ENCODE measurements at regions not wholly inside any gene's neighbourhood (a gene's known extent, or its start where the extent isn't known, plus 50 kb on each side); places are given as distances from the start of the nearest gene placed in this dataset.

- Mint-ChIP-seq H3K27me3 (peaks cover 8% of the 10 kb centered on the region), H3K27ac (no peak overlapping the region), H3K4me1 (ENCODE audit: low read depth) (no peaks in the 10 kb centered on the region), H3K36me3 (ENCODE audit: low read depth) (no peaks in the 10 kb centered on the region), H3K9me3 (no peaks in the 10 kb centered on the region), H3K4me3 (no peak overlapping the region)
Observed at GRCh38 chr1:63103682-63104081, 218.7 kb upstream of the FOXD3 start.

GRCh38 chr1:63107066-63107465 is 215.3 kb upstream of the FOXD3 start:
- Mint-ChIP-seq H3K9me3 (no peaks in the 10 kb centered on the region), H3K27me3 (peaks cover 17% of the 10 kb centered on the region), H3K4me3 (no peak overlapping the region), H3K36me3 (ENCODE audit: low read depth) (no peaks in the 10 kb centered on the region), H3K4me1 (ENCODE audit: low read depth) (peaks cover 2% of the 10 kb centered on the region), H3K27ac (no peak overlapping the region)

GRCh38 chr1:63108206-63108605 is 214.2 kb upstream of the FOXD3 start:
- no peak overlapping the region for H3K27ac Mint-ChIP-seq
- H3K4me3 Mint-ChIP-seq, result no peak overlapping the region
- H3K9me3 Mint-ChIP-seq, result no peaks in the 10 kb centered on the region

DNA sequence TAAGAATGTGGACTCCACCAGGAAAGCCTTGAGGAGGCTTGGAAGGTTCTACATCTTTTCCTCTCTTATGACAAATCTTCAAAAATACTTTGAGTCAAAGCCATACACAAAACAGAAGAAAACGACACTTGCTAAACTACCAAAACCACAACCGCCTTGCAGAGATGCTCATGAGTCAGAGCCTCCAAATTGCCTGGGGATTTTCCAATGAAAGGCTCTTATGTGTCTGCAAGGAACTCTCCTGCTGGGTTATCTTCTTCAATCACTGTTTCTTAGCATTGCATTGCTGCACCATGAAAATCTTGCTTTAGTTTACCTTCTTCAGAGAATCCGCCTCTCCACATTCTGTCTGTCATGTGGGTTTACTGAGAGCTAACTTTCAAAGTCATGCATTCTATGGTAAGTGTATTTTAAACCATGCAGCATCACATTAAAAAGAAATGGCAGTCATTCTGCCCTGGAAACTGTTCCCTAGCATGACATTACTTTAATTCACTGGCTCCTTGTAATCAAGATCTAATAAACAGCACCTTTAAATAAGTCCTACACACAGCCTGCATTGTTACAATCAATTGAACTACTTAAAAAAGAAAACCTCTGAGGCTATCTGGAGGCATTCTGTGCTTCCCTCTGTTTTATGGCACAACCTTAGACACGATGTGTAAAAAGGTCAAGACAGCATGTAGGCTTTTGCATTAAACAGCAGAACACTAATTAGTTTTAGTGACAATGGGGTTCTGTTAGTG is 210.0 kb upstream of the FOXD3 start:
- Mint-ChIP-seq H3K4me1 (ENCODE audit: low read depth) (peaks cover 5% of the 10 kb centered on the region), H3K27ac (no peak overlapping the region), H3K9me3 (no peaks in the 10 kb centered on the region), H3K4me3 (no peak overlapping the region), H3K27me3 (peaks cover 30% of the 10 kb centered on the region), H3K36me3 (ENCODE audit: low read depth) (no peaks in the 10 kb centered on the region)

More at GRCh38 chr1:63108206-63108605, 214.2 kb upstream of the FOXD3 start:
- Mint-ChIP-seq H3K27me3 (peaks cover 27% of the 10 kb centered on the region), H3K4me1 (ENCODE audit: low read depth) (peaks cover 5% of the 10 kb centered on the region), H3K36me3 (ENCODE audit: low read depth) (no peaks in the 10 kb centered on the region)

DNA sequence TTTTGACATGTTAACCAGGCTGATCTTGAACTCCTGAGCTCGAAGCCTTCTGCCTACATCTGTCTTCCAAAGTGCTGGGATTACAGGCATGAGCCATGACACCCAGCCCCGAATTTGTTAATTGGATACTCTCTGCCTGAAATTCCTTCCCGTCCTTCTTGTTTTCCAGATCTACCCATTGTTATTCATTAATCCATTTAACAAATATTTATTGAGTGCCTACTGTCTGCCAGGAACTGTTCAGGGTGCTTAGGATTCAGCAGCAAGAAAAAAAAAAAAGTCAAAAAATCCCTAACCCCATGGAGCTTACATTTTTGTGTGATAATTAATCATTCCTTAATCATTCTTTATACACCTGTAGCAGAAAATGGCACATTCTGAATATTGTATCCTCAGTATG is 206.8 kb upstream of the FOXD3 start:
- Mint-ChIP-seq H3K9me3 (no peaks in the 10 kb centered on the region), H3K36me3 (ENCODE audit: low read depth) (no peaks in the 10 kb centered on the region), H3K27ac (no peak overlapping the region), H3K4me1 (ENCODE audit: low read depth) (peaks cover 5% of the 10 kb centered on the region), H3K4me3 (no peak overlapping the region), H3K27me3 (peaks cover 31% of the 10 kb centered on the region)

DNA sequence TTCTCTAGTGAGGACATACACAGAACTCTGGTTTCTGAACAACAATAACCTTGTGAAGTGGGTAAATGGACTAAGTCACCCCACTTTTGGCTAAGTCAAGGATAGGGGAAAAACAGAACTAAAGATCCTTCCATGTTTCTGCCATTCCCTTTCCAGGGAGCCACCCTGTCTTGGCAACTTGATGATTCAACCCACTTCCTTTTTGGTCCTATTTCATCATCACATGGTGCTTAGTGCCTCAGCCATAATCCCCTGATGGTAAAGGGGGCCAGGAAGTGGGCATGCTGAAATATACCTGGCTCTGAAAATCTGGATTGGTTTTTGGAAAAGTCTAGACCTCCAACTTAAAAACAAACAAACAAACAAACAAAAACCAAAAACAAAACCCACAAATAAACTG is 206.4 kb upstream of the FOXD3 start:
- Mint-ChIP-seq H3K4me3 (no peak overlapping the region), H3K9me3 (no peaks in the 10 kb centered on the region), H3K4me1 (ENCODE audit: low read depth) (peaks cover 5% of the 10 kb centered on the region), H3K27me3 (peaks cover 27% of the 10 kb centered on the region), H3K27ac (no peak overlapping the region), H3K36me3 (ENCODE audit: low read depth) (no peaks in the 10 kb centered on the region)

DNA sequence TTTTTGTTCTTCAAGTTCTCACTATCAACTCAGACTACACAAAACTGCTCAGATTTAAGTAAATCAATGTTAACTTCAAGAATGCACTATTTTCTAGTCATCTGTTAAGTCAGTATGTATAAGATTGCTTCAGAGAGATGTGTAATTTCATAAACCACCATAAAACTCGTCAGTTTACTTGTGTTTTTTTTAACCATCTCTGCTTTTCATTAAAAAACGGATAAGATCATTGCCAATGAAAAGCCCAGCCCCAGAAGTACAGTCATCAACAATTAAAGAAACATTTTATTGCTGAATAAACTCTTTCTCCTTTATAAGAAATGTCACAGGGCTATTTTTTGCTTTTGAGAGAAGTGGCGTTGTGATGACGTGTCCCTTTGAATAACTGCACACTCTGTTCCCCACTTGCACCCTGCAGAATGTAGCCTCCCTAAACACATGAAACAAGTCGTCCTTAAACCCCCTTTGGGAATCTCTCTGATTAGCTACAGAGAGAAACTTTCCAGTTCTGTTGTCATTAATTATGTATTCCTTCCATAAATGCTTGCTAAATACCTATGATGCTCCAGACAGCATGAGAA is 202.7 kb upstream of the FOXD3 start:
- Mint-ChIP-seq H3K4me3 (no peak overlapping the region), H3K27ac (no peak overlapping the region), H3K36me3 (ENCODE audit: low read depth) (no peaks in the 10 kb centered on the region), H3K27me3 (peaks cover 20% of the 10 kb centered on the region), H3K4me1 (ENCODE audit: low read depth) (no peaks in the 10 kb centered on the region), H3K9me3 (no peaks in the 10 kb centered on the region)

GRCh38 chr1:63122079-63122478 is 200.3 kb upstream of the FOXD3 start:
- H3K9me3 Mint-ChIP-seq, result no peaks in the 10 kb centered on the region
- no peaks in the 10 kb centered on the region for H3K36me3 Mint-ChIP-seq (ENCODE audit: low read depth)
- H3K4me3 Mint-ChIP-seq, result no peak overlapping the region
- H3K27me3 Mint-ChIP-seq, result peaks cover 20% of the 10 kb centered on the region
- no peaks in the 10 kb centered on the region for H3K4me1 Mint-ChIP-seq (ENCODE audit: low read depth)
- H3K27ac Mint-ChIP-seq, result no peak overlapping the region

DNA sequence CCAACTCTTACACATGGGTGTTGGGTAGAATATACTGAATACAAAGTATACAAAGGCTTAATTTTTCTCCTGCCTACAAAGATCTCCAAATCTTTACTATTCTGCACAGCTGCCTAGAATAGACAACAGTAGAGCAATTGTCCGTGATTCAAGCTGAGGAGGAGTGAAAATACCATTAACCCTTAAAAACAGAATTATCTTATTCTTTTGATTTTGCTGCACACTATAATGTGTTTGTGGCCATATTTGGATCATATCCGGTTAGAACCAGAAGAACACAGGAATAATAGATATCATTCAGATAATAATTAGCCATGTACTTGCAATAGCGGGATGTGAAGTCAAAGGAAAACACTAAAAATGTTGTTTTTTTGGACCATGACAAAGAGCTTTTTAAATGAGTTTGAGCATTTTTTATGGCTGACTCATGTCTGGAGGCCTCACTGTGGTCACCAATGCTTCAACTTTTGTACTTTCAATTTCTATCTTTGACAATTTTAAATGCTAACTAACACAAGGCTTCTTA is 197.6 kb upstream of the FOXD3 start:
- no peaks in the 10 kb centered on the region for H3K36me3 Mint-ChIP-seq (ENCODE audit: low read depth)
- H3K4me1 Mint-ChIP-seq (ENCODE audit: low read depth), result no peaks in the 10 kb centered on the region

GRCh38 chr1:63126104-63126503 is 196.3 kb upstream of the FOXD3 start:
- Mint-ChIP-seq H3K27me3 (peaks cover 23% of the 10 kb centered on the region), H3K4me1 (ENCODE audit: low read depth) (no peaks in the 10 kb centered on the region), H3K36me3 (ENCODE audit: low read depth) (no peaks in the 10 kb centered on the region), H3K27ac (no peak overlapping the region), H3K9me3 (no peaks in the 10 kb centered on the region), H3K4me3 (no peak overlapping the region)

More for the DNA sequence above, 197.6 kb upstream of the FOXD3 start:
- Mint-ChIP-seq H3K27me3 (peaks cover 20% of the 10 kb centered on the region), H3K27ac (no peak overlapping the region), H3K4me3 (no peak overlapping the region), H3K9me3 (no peaks in the 10 kb centered on the region)

DNA sequence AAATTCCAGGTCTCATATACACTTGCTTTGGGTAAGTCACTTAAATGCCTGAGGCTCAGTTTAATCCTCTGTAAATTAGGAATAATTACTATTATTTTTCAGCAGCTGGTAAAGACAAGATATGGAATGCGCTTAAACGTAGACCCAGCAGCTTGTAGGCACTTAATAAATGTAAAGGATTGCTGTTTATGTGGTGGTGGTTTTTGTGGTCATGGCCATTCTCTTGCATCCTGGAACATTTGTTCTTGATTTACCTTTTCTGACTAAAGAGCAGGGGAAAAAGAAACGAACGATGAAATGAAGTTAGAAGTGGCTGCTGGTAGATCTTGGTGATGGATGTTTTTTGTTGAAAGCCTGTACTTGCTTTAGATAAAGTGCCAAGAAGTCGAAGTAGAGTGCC is 195.0 kb upstream of the FOXD3 start:
- H3K36me3 Mint-ChIP-seq (ENCODE audit: low read depth), result no peaks in the 10 kb centered on the region
- H3K4me3 Mint-ChIP-seq, result no peak overlapping the region
- H3K9me3 Mint-ChIP-seq, result no peaks in the 10 kb centered on the region
- no peak overlapping the region for H3K27ac Mint-ChIP-seq
- no peaks in the 10 kb centered on the region for H3K4me1 Mint-ChIP-seq (ENCODE audit: low read depth)
- H3K27me3 Mint-ChIP-seq, result peaks cover 17% of the 10 kb centered on the region

GRCh38 chr1:63128556-63128955 is 193.8 kb upstream of the FOXD3 start:
- H3K4me3 Mint-ChIP-seq, result no peak overlapping the region
- H3K27me3 Mint-ChIP-seq, result peaks cover 17% of the 10 kb centered on the region
- no peaks in the 10 kb centered on the region for H3K4me1 Mint-ChIP-seq (ENCODE audit: low read depth)
- H3K9me3 Mint-ChIP-seq, result no peaks in the 10 kb centered on the region
- no peaks in the 10 kb centered on the region for H3K36me3 Mint-ChIP-seq (ENCODE audit: low read depth)
- H3K27ac Mint-ChIP-seq, result no peak overlapping the region

DNA sequence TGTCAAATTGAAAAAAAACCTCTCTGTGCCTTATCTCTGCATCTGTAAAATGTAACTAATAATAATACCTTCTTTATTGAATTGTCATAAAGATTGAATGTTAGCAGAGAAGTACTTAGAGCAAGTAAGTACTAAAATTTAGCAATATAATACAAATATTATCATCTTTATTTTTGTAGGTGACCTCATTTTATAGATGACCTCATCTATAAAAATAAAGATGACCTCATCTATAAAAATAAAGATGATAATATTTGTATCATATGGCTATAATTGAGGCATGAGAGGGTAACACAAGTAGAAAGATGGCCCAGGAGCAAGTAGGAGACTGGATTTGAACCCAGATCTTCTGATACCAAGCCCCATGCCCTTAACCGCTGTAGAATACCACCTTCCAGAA is 193.2 kb upstream of the FOXD3 start:
- Mint-ChIP-seq H3K4me3 (no peak overlapping the region), H3K36me3 (ENCODE audit: low read depth) (no peaks in the 10 kb centered on the region), H3K27me3 (peaks cover 17% of the 10 kb centered on the region), H3K4me1 (ENCODE audit: low read depth) (no peaks in the 10 kb centered on the region), H3K9me3 (no peaks in the 10 kb centered on the region), H3K27ac (no peak overlapping the region)

DNA sequence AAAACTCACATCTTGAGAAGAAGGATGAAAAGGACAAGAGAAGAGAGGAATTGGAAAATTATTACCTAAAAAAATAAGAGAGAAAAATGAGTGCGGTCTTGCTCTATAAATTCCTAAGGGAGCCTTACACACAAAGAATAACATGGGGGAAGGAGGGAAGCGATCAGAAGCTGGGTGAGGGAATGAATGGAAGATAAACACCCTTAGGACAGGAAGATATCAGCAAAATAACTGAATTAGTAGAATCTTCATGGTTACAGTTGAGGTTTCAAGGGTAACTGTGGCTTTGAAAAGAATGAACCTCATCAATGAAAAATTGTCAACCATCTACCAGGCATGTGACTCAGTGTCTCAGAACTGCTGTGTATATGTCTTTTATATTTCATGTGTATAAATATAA is 192.5 kb upstream of the FOXD3 start:
- Mint-ChIP-seq H3K27ac (no peak overlapping the region), H3K36me3 (ENCODE audit: low read depth) (no peaks in the 10 kb centered on the region), H3K27me3 (peaks cover 17% of the 10 kb centered on the region), H3K4me1 (ENCODE audit: low read depth) (no peaks in the 10 kb centered on the region), H3K4me3 (no peak overlapping the region), H3K9me3 (no peaks in the 10 kb centered on the region)

DNA sequence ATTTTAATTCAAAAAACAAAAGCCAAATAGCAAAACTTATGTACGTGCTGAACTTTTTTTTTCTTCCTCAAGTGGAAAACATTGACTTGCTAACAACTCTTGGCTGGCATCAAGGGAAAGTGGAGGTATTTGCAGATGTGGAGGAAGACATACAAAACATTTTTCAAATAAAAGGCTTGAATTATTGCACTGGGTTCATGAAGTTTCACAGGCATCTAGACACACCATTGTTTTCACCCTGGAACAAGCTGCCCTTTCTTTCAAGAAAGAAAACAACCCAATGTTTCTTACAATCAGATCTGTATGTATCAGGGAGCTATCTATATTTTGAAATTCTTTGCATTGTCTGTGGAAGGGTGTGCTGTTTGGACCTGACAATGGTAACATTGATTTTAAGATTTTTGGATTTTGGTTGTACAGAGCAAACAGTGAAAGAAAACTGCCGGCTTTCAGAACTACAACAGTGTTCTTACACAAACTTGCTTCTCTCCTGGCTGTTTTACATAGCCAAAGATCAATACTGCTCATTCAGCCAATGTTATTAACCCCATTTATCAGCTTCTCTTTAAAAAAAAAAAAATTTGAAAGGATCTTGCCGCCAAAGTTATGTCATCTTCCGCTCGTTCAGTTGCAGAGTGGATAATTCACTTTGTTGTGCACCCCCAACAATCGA is 187.7 kb upstream of the FOXD3 start:
- no peaks in the 10 kb centered on the region for H3K36me3 Mint-ChIP-seq (ENCODE audit: low read depth)
- no peak overlapping the region for H3K4me3 Mint-ChIP-seq
- peaks cover 21% of the 10 kb centered on the region for H3K27me3 Mint-ChIP-seq
- no peaks in the 10 kb centered on the region for H3K9me3 Mint-ChIP-seq
- H3K27ac Mint-ChIP-seq, result no peak overlapping the region
- no peaks in the 10 kb centered on the region for H3K4me1 Mint-ChIP-seq (ENCODE audit: low read depth)
